ENCODE measurements at regions not wholly inside any gene's neighbourhood (a gene's known extent, or its start where the extent isn't known, plus 50 kb on each side); places are given as distances from the start of the nearest gene placed in this dataset.

DNA sequence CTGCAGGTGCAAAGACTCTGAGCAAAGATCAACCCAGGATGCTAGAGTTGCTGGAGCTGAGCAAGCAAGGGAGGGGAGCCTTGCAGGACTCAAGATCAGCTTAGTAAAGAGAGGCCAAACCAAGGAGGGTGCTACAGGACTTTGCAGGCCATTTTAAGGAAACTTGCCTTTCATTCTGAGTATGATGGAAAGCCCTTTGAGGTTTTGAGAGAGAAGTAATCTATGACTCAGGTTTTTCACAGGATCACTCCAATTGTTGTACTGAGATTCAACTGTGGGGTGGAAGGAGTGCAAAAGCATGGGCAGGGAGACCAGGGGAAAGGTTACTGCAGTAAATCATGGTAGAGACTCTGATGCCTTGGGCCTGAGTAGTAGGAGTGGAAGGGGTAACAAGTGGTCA, 260.4 kb upstream of the GPR149 start:
- TF ChIP-seq, protein P1, sequence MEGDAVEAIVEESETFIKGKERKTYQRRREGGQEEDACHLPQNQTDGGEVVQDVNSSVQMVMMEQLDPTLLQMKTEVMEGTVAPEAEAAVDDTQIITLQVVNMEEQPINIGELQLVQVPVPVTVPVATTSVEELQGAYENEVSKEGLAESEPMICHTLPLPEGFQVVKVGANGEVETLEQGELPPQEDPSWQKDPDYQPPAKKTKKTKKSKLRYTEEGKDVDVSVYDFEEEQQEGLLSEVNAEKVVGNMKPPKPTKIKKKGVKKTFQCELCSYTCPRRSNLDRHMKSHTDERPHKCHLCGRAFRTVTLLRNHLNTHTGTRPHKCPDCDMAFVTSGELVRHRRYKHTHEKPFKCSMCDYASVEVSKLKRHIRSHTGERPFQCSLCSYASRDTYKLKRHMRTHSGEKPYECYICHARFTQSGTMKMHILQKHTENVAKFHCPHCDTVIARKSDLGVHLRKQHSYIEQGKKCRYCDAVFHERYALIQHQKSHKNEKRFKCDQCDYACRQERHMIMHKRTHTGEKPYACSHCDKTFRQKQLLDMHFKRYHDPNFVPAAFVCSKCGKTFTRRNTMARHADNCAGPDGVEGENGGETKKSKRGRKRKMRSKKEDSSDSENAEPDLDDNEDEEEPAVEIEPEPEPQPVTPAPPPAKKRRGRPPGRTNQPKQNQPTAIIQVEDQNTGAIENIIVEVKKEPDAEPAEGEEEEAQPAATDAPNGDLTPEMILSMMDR (IDR thresholded peaks at IDR 0.05; ENCODE audit: insufficient read depth, low read length, missing control alignments): no peak
- no peak for DNase-seq (ENCODE audit: low read depth, low spot score)
- H3K4me3 ChIP-seq (ENCODE audit: low read depth, low read length): no peak overlapping the region
- POLR2A ChIA-PET: no interaction called here
- CTCF ChIA-PET: no interaction called here

DNA sequence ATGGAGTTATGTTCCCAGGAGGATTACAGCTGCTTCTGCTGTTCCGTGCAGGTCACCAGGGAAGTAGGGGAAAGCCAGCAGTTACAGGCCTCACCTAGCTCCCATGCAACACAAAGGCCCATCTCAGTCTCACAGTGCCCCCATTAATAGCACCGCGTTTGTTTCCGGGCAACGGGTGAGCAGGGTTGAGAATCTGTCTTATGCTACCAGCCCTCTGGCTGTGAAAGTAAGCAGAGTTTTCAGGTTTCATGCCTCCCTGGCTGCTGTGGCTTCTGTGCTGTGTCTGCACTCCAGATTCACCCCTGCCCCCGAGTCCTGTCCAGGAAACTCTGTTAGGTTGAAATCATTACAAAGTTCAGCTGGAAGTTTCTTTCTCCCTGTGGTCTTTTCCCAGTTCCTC, 254.4 kb upstream of the GPR149 start:
- TF ChIP-seq, protein P1 (IDR thresholded peaks at IDR 0.05; ENCODE audit: insufficient read depth, low read length, missing control alignments): no peak
- no peak overlapping the region for H3K4me3 ChIP-seq (ENCODE audit: low read depth, low read length)
- POLR2A ChIA-PET: no interaction called here
- CTCF ChIA-PET: no interaction called here
- no peak for DNase-seq (ENCODE audit: low read depth, low spot score)

DNA sequence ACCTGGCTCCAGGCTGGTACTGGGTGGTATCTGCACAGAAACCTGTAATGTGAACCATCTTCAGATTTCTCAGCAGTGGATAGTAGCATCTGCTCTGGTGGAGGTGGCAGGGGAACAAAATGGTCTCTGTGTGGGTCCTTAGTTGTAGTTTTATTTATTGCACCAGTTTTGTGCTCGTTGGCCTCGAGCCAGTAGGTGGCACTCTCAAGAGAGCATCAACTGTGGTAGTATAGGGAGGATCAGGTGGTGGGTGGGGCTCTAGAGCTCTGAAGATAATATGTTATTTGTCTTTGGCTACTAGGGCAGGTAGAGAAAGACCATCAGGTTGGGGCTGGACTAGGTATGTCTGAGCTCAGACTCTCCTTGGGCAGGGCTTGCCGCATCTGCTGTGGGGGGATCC, 254.0 kb upstream of the GPR149 start:
- TF ChIP-seq, protein P1 (IDR thresholded peaks at IDR 0.05; ENCODE audit: insufficient read depth, low read length, missing control alignments): no peak
- CTCF ChIA-PET: no interaction called here
- no peak for DNase-seq (ENCODE audit: low read depth, low spot score)
- no peak overlapping the region for H3K4me3 ChIP-seq (ENCODE audit: low read depth, low read length)
- POLR2A ChIA-PET: no interaction called here

DNA sequence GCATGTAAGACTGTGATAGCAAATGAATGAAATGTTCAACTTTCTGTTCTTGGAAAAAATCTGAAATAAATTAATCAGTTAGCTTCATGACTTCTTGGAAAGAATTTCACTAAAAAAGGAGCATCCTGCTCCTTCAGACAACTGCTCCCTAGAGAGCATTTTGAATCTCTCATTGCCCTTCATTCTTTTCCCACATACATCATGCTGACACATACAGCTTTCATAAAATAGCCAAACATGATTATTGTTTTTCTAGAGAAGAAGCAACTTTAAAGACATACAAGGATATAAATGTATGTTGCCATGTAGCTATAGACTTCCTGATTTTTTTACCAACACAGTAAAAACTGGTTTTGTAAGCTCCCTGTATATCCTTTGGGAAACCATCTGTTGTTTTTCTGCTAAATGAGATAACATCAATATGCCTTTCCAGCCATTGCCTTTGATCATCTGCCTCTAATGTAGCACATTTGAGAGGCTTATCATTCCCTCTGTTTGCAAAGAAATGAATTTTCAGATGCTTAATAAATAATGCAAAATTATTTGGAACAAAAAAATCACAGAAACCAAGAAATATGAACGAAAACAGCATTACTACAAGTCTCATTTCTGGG, 248.2 kb upstream of the GPR149 start:
- no peak for DNase-seq (ENCODE audit: low read depth, low spot score)
- ChIA-PET CTCF (no interaction called here), POLR2A (no interaction called here)
- TF ChIP-seq, protein P1 (IDR thresholded peaks at IDR 0.05; ENCODE audit: insufficient read depth, low read length, missing control alignments): no peak
- H3K4me3 ChIP-seq (ENCODE audit: low read depth, low read length): no peak overlapping the region

DNA sequence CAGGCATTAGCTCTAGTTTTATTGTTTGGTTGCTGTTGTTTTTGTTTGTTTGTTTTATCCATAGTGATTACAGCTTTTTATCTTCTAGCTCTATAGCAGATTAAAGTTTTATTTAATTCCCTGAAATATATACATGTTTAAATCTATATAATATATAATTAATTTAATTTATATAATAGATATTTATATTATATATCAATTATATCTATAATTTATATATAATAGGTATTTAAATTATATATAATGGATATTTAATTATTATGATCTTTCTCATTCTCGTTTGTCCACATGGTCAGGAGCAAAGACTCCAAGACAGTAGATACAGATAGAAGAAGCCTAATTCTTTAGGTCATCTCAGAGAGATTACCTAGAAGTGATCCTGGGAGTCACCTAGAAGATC, 238.8 kb upstream of the GPR149 start:
- H3K4me3 ChIP-seq (ENCODE audit: low read depth, low read length): no peak overlapping the region
- TF ChIP-seq, protein P1 (IDR thresholded peaks at IDR 0.05; ENCODE audit: insufficient read depth, low read length, missing control alignments): no peak
- DNase-seq (ENCODE audit: low read depth, low spot score): no peak
- POLR2A ChIA-PET: no interaction called here
- CTCF ChIA-PET: no interaction called here

DNA sequence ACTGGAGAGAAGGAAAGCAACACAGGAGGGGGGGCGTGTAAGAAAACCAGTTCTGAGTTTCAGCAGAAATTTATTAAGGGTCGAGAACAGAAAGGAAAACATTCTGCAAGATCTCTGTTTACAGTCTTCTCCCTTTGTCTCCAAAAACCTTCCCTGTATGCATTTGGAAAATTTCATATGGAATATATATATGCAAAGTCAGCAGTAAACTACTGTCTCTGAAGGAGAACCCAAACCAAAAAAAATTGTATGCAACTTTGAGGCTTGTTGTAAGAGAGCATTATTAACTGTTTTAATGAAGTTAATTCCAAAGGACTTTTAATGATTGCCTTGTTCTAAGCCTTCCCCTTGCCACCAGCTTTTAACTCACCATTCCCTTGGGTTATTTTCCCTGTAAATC, 238.2 kb upstream of the GPR149 start:
- CTCF ChIA-PET: no interaction called here
- POLR2A ChIA-PET: no interaction called here

More for the DNA sequence above, 238.2 kb upstream of the GPR149 start:
- no peak for DNase-seq (ENCODE audit: low read depth, low spot score)
- H3K4me3 ChIP-seq (ENCODE audit: low read depth, low read length): no peak overlapping the region
- TF ChIP-seq, protein P1 (IDR thresholded peaks at IDR 0.05; ENCODE audit: insufficient read depth, low read length, missing control alignments): no peak
